Lower leg skin (tissue), 4 donors: ENCODE measurements at regions not wholly inside any gene's neighbourhood (a gene's known extent, or its start where the extent isn't known, plus 50 kb on each side); places are given as distances from the start of the nearest gene placed in this dataset.

Experiments
- DNase-seq, 2 donors: peaks; one replicate each; pipeline ENCODE4 v3.0.0-alpha.2; 2019; ENCODE audit warnings: low spot score in 2 of 2
- H3K4me3 ChIP-seq: fragments of 200-600 bp; sonication (generic); 2 replicates; pipeline ENCODE4 v1.5.1; 2017; ENCODE audit warnings: mild to moderate bottlenecking, low read depth; ENCODE audit not compliant: poor library complexity, severe bottlenecking
- CTCF ChIP-seq, 3 donors: fragments of 450-650 bp; IDR thresholded peaks; one replicate each; pipeline ENCODE4 v1.5.1; 2016; ENCODE audit warnings: antibody characterized with exemption in 3 of 3, mild to moderate bottlenecking in 3 of 3, moderate library complexity in 2 of 3
- POLR2A ChIP-seq, 2 donors: fragments of 450-650 bp; IDR thresholded peaks; one replicate each; pipeline ENCODE4 v1.6.1; 2016 to 2017; ENCODE audit warnings: antibody characterized with exemption in 2 of 2, mild to moderate bottlenecking in 1 of 2, moderate library complexity in 1 of 2
- WGBS, 2 donors: methylation state at CpG; one replicate each; pipeline ENCODE4 v1.1.5; 2018; 5-methylcytosine and 5-hydroxymethylcytosine counted together
- intact Hi-C: fragments of 100-400 bp; cut with DNase I; formaldehyde crosslinking; loops from one replicate; pipeline ENCODE4 v1.15.0; 2023; ENCODE audit warnings: low total_unique reads

GRCh38 chr2:220337611-220338440 is 710.4 kb downstream of the SLC4A3 start:
- 68 to 73% methylated on average over 2 of the region's 2 CpGs for WGBS, 2 donors
- no peak overlapping the region for H3K4me3 ChIP-seq
- intact Hi-C loops: no loop called here
- TF ChIP-seq CTCF (IDR thresholded peaks at IDR 0.05): no peak
- TF ChIP-seq POLR2A (IDR thresholded peaks at IDR 0.05): no peak
- DNase-seq: no peak

- intact Hi-C loops: no loop called here
- H3K4me3 ChIP-seq: no peak overlapping the region
- 65 to 66% methylated on average over 3 of the region's 3 CpGs for WGBS, 2 donors
- DNase-seq: no peak
- TF ChIP-seq CTCF (IDR thresholded peaks at IDR 0.05) (no peak), POLR2A (IDR thresholded peaks at IDR 0.05) (no peak)
These were observed 713.6 kb downstream of the SLC4A3 start for GRCh38 chr2:220341014-220341413.

GRCh38 chr2:220346919-220347318 is 719.5 kb downstream of the SLC4A3 start:
- 76 to 78% methylated on average over 1 of the region's 1 CpG for WGBS, 2 donors
- TF ChIP-seq CTCF (IDR thresholded peaks at IDR 0.05) (no peak), POLR2A (IDR thresholded peaks at IDR 0.05) (no peak)
- intact Hi-C loops: no loop called here
- no peak overlapping the region for H3K4me3 ChIP-seq
- no peak for DNase-seq

GRCh38 chr2:220347626-220348025 is 720.2 kb downstream of the SLC4A3 start:
- no peak for DNase-seq
- TF ChIP-seq CTCF (IDR thresholded peaks at IDR 0.05): no peak
- TF ChIP-seq POLR2A (IDR thresholded peaks at IDR 0.05): no peak
- no peak overlapping the region for H3K4me3 ChIP-seq
- intact Hi-C loops: no loop called here
- WGBS, 2 donors: 78 to 81% methylated on average over 2 of the region's 2 CpGs

GRCh38 chr2:220348206-220348605 is 720.8 kb downstream of the SLC4A3 start:
- intact Hi-C loops: no loop called here
- H3K4me3 ChIP-seq: no peak overlapping the region
- WGBS, 2 donors: 77% methylated on average over 2 of the region's 2 CpGs
- no peak for DNase-seq
- TF ChIP-seq POLR2A (IDR thresholded peaks at IDR 0.05) (no peak), CTCF (IDR thresholded peaks at IDR 0.05) (no peak)

GRCh38 chr2:220353897-220354296 is 726.5 kb downstream of the SLC4A3 start:
- no peak overlapping the region for H3K4me3 ChIP-seq
- DNase-seq: no peak
- intact Hi-C loops: no loop called here
- TF ChIP-seq CTCF (IDR thresholded peaks at IDR 0.05) (no peak), POLR2A (IDR thresholded peaks at IDR 0.05) (no peak)
